ENCODE measurements at regions not wholly inside any gene's neighbourhood (a gene's known extent, or its start where the extent isn't known, plus 50 kb on each side); places are given as distances from the start of the nearest gene placed in this dataset.

DNA sequence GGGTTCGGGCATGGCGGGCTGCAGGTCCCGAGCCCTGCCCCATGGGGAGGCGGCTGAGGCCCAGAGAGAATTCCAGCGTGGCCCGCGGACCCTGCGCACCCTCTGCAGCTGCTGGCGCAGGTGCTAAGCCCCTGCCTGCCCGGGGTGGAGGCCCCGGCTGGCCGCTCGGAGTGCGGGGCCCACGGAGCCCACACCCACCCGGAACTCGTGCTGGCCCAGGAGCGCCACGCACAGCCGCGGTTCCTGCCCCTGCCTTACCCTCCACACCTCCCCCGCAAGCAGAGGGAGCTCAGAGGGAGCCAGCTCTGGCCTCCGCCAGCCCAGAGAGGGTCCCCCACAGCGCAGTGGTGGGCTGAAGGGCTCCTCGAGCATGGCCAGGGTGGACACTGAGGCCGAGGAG, 75.3 kb downstream of the MRPS30 start:
- no peak for DNase-seq
- H3K4me1 ChIP-seq (ENCODE audit: control insufficient read depth in 1 of 2, insufficient read depth in 2 of 2, low read length in 2 of 2), result no peaks in the 10 kb centered on the region
- no peak overlapping the region for H3K9ac ChIP-seq (ENCODE audit: insufficient read depth, low read length, poor library complexity, severe bottlenecking)
- H3K79me2 ChIP-seq (ENCODE audit: insufficient read depth, low read length), result no peaks in the 10 kb centered on the region
- H4K20me1 ChIP-seq (ENCODE audit: insufficient read depth, low read length), result no peaks in the 10 kb centered on the region
- no peaks in the 10 kb centered on the region for H3K27me3 Mint-ChIP-seq (ENCODE audit: low read depth in 3 of 3)
- H3K9me3 Mint-ChIP-seq, result peaks cover 3 to 13% (median 6%) of the 10 kb centered on the region in 7 donors
- 96% methylated on average over 25 of the region's 26 CpGs for WGBS (ENCODE audit: insufficient coverage)
- peaks cover 11 to 14% of the 10 kb centered on the region in 2 donors for H3K9me3 ChIP-seq (replicated peaks in 1 of 2; ENCODE audit: control insufficient read depth in 1 of 2, insufficient read depth in 1 of 2, low read length in 2 of 2)
- H3K27ac ChIP-seq (ENCODE audit: low read depth in 1 of 2, low read length in 2 of 2), result no peak overlapping the region
- no peak for TF ChIP-seq CTCF (IDR thresholded peaks at IDR 0.05)
- no peak overlapping the region for H3K4me3 Mint-ChIP-seq
- no peak overlapping the region for H3K4me3 ChIP-seq (replicated peaks in 1 of 3; ENCODE audit: low read depth in 2 of 3, low read length in 3 of 3)
- H2AFZ ChIP-seq (ENCODE audit: insufficient read depth, low read depth, low read length, poor library complexity, severe bottlenecking), result no peak overlapping the region
- H3K4me2 ChIP-seq (replicated peaks; ENCODE audit: extremely low read depth, low read length, poor library complexity, severe bottlenecking), result no peak overlapping the region
- no peak overlapping the region for H3K27ac Mint-ChIP-seq
- H3K4me1 Mint-ChIP-seq, result no peaks in the 10 kb centered on the region
- intact Hi-C loops (cut with micrococcal nuclease), result no loop called here
- no peaks in the 10 kb centered on the region for H3K36me3 ChIP-seq (replicated peaks in 1 of 2; ENCODE audit: control insufficient read depth in 1 of 2, insufficient read depth in 2 of 2, low read length in 2 of 2)
- H3K27me3 ChIP-seq (ENCODE audit: control insufficient read depth in 2 of 2, insufficient read depth in 2 of 2, low read length in 2 of 2), result no peaks in the 10 kb centered on the region
- no peaks in the 10 kb centered on the region for H3K36me3 Mint-ChIP-seq

GRCh38 chr5:44885903-44886302, 77.2 kb downstream of the MRPS30 start:
- no peaks in the 10 kb centered on the region for H3K4me1 ChIP-seq (ENCODE audit: control insufficient read depth in 1 of 2, insufficient read depth in 2 of 2, low read length in 2 of 2)
- H3K4me3 ChIP-seq (replicated peaks in 1 of 3; ENCODE audit: low read depth in 2 of 3, low read length in 3 of 3), result no peak overlapping the region
- H3K9me3 Mint-ChIP-seq, result peaks cover 3 to 13% (median 6%) of the 10 kb centered on the region in 7 donors
- H4K20me1 ChIP-seq (ENCODE audit: insufficient read depth, low read length), result no peaks in the 10 kb centered on the region
- no peak overlapping the region for H3K9ac ChIP-seq (ENCODE audit: insufficient read depth, low read length, poor library complexity, severe bottlenecking)
- no CpG with 5 or more reads among the region's 1 CpG for WGBS (ENCODE audit: insufficient coverage)
- no peaks in the 10 kb centered on the region for H3K36me3 Mint-ChIP-seq
- no peak for DNase-seq
- H2AFZ ChIP-seq (ENCODE audit: insufficient read depth, low read depth, low read length, poor library complexity, severe bottlenecking), result no peak overlapping the region
- H3K36me3 ChIP-seq (replicated peaks in 1 of 2; ENCODE audit: control insufficient read depth in 1 of 2, insufficient read depth in 2 of 2, low read length in 2 of 2), result no peaks in the 10 kb centered on the region
- no peaks in the 10 kb centered on the region for H3K27me3 Mint-ChIP-seq (ENCODE audit: low read depth in 3 of 3)
- peaks cover 11 to 14% of the 10 kb centered on the region in 2 donors for H3K9me3 ChIP-seq (replicated peaks in 1 of 2; ENCODE audit: control insufficient read depth in 1 of 2, insufficient read depth in 1 of 2, low read length in 2 of 2)
- no peak overlapping the region for H3K27ac Mint-ChIP-seq
- no peak for TF ChIP-seq CTCF (IDR thresholded peaks at IDR 0.05)
- intact Hi-C loops (cut with micrococcal nuclease), result no loop called here
- H3K4me3 Mint-ChIP-seq, result no peak overlapping the region
- no peak overlapping the region for H3K27ac ChIP-seq (ENCODE audit: low read depth in 1 of 2, low read length in 2 of 2)
- H3K4me1 Mint-ChIP-seq, result no peaks in the 10 kb centered on the region
- H3K27me3 ChIP-seq (ENCODE audit: control insufficient read depth in 2 of 2, insufficient read depth in 2 of 2, low read length in 2 of 2), result no peaks in the 10 kb centered on the region
- no peak overlapping the region for H3K4me2 ChIP-seq (replicated peaks; ENCODE audit: extremely low read depth, low read length, poor library complexity, severe bottlenecking)
- no peaks in the 10 kb centered on the region for H3K79me2 ChIP-seq (ENCODE audit: insufficient read depth, low read length)
